ENCODE measurements at regions not wholly inside any gene's neighbourhood (a gene's known extent, or its start where the extent isn't known, plus 50 kb on each side); places are given as distances from the start of the nearest gene placed in this dataset.

- TF ChIP-seq POLR2AphosphoS5 (IDR thresholded peaks at IDR 0.05; ENCODE audit: low read depth, low read length) = no peak
- TF ChIP-seq POLR2A (IDR thresholded peaks at IDR 0.05; ENCODE audit: low read depth, low read length) = no peak
- TF ChIP-seq TAF1 (IDR thresholded peaks at IDR 0.05; ENCODE audit: borderline replicate concordance, low read depth, low read length) = no peak
Observed at GRCh38 chr5:158246661-158247060, 387.7 kb upstream of the CLINT1 start.

Measured in GM12892 (cell line).